Fibroblast of pulmonary artery (primary cell): ENCODE measurements at regions not wholly inside any gene's neighbourhood (a gene's known extent, or its start where the extent isn't known, plus 50 kb on each side); places are given as distances from the start of the nearest gene placed in this dataset.

Experiments
- DNase-seq: peaks from one replicate; pipeline ENCODE4 v3.0.0-alpha.2; 2010; ENCODE audit warnings: low read depth
- H3K4me3 ChIP-seq: replicated peaks from 2 replicates; pipeline ENCODE4 v1.5.1; 2011; ENCODE audit warnings: low read depth, mild to moderate bottlenecking, control low read depth, low read length, moderate library complexity
- TF ChIP-seq, protein P1 (sequence below): IDR thresholded peaks from 2 replicates; pipeline ENCODE4 v1.5.1; 2011; ENCODE audit warnings: mild to moderate bottlenecking, control low read depth, low read length, inconsistent platforms; ENCODE audit errors: missing control alignments

- H3K4me3 ChIP-seq = no peak overlapping the region
- no peak for DNase-seq
- TF ChIP-seq, protein P1, sequence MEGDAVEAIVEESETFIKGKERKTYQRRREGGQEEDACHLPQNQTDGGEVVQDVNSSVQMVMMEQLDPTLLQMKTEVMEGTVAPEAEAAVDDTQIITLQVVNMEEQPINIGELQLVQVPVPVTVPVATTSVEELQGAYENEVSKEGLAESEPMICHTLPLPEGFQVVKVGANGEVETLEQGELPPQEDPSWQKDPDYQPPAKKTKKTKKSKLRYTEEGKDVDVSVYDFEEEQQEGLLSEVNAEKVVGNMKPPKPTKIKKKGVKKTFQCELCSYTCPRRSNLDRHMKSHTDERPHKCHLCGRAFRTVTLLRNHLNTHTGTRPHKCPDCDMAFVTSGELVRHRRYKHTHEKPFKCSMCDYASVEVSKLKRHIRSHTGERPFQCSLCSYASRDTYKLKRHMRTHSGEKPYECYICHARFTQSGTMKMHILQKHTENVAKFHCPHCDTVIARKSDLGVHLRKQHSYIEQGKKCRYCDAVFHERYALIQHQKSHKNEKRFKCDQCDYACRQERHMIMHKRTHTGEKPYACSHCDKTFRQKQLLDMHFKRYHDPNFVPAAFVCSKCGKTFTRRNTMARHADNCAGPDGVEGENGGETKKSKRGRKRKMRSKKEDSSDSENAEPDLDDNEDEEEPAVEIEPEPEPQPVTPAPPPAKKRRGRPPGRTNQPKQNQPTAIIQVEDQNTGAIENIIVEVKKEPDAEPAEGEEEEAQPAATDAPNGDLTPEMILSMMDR = no peak
Measured at GRCh38 chr2:104465981-104466380, 387.9 kb upstream of the POU3F3 start.

DNA sequence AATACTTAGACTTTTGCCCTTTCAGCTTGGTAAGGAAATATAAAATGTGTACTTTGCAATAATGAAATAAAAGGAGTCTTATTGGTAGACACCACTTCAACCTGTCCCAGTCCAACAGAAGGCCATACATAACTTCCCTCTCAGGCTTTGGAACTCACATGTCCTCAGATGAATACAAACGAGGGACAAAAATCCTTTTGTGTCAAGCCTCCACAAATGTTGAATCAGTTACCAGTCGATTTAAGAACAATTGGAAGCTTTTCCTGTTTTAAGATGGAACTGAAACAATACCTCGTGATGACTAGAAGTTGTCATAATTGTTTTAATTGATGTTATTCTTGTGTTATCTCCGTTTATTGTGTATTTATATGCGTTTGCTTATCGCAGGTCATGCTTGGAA is 385.1 kb upstream of the POU3F3 start:
- H3K4me3 ChIP-seq = no peak overlapping the region
- no peak for DNase-seq
- TF ChIP-seq, protein P1 = no peak

GRCh38 chr2:104472076-104472475 is 381.8 kb upstream of the POU3F3 start:
- H3K4me3 ChIP-seq = no peak overlapping the region
- DNase-seq = no peak
- TF ChIP-seq, protein P1 = no peak

- DNase-seq = no peak
- no peak overlapping the region for H3K4me3 ChIP-seq
- TF ChIP-seq, protein P1 = no peak
Measured at GRCh38 chr2:104473546-104473945, 380.4 kb upstream of the POU3F3 start.

DNA sequence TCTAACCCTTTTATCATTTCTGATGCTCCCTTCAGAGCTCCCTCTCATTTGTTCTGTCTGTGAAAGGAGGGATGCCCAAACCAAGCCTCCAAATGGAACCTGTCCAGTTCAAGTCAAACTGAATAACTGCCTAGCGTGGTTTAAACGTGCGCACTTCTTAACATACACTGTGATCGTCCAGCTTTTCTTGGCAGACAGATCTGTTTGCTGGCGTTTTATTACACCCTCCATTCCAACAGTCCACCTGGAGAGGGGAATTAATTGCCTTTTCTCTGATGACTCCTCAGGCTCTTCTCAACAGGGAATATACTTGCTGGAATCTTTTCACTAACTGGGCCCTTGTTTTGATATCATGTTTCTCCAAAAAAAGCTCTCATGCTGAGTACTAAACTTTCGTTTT is 379.2 kb upstream of the POU3F3 start:
- DNase-seq = no peak
- H3K4me3 ChIP-seq = no peak overlapping the region
- TF ChIP-seq, protein P1 = no peak

DNA sequence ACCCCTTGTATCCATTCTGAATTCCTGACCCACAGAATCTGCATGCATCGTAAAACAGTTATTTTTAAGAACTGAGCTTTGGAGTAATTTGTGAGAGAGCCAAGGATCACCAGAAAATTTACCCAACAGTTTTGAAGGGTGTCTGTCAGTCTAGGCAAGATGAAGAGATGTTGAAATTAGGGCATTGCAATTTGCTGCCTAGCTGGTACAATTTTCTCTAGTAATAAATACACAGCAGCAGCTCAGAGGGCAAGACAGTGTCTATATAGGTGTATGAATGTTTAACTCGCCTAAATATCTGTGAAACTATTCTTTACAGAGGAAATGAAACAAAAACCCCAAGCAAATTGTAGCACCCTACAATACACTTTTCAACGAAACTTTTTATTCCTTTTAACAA is 377.8 kb upstream of the POU3F3 start:
- no peak for DNase-seq
- TF ChIP-seq, protein P1 = no peak
- H3K4me3 ChIP-seq = no peak overlapping the region

DNA sequence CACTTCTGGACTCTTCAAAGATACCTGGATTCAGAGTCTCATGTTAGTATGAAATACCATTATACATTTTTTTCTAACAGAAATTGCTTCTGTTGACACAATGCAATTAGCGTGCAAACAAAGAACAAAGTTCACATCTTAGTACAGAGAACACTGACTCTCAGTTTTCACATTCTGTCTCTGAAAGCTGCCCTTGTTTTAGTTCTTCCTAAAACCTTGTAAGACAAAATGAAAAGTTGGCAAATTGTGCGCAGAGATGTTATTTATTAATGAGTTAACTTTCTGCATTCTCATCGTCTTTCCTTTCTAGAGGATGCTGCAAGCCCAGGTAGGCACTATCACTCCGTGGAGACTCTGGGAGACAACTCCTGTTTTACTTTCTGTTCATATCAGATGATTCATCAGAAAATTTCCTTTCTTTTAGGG is 377.3 kb upstream of the POU3F3 start:
- no peak overlapping the region for H3K4me3 ChIP-seq
- TF ChIP-seq, protein P1 = no peak
- no peak for DNase-seq
